ENCODE measurements at regions not wholly inside any gene's neighbourhood (a gene's known extent, or its start where the extent isn't known, plus 50 kb on each side); places are given as distances from the start of the nearest gene placed in this dataset.

GRCh38 chr13:38527140-38527539 is 159.7 kb upstream of the FREM2 start:
- DNase-seq (ENCODE audit: low read depth): no peak
- TF ChIP-seq POLR2A (IDR thresholded peaks at IDR 0.05; ENCODE audit: extremely low read depth, insufficient read length) (no peak), CTCF (IDR thresholded peaks at IDR 0.05; ENCODE audit: low read depth, low read length) (no peak), MYC (IDR thresholded peaks at IDR 0.05; ENCODE audit: low read depth, low read length) (no peak), MAX (IDR thresholded peaks at IDR 0.05; ENCODE audit: low read depth, low read length) (no peak)
- no peak overlapping the region for H3K4me3 ChIP-seq (ENCODE audit: low read depth, low read length)

- TF ChIP-seq CTCF (IDR thresholded peaks at IDR 0.05; ENCODE audit: low read depth, low read length) (no peak), POLR2A (IDR thresholded peaks at IDR 0.05; ENCODE audit: extremely low read depth, insufficient read length) (no peak), MYC (IDR thresholded peaks at IDR 0.05; ENCODE audit: low read depth, low read length) (no peak), MAX (IDR thresholded peaks at IDR 0.05; ENCODE audit: low read depth, low read length) (no peak)
- DNase-seq (ENCODE audit: low read depth): no peak
- no peak overlapping the region for H3K4me3 ChIP-seq (ENCODE audit: low read depth, low read length)
These were observed 157.9 kb upstream of the FREM2 start for GRCh38 chr13:38528986-38529385.

GRCh38 chr13:38530492-38530891 is 156.4 kb upstream of the FREM2 start:
- TF ChIP-seq CTCF (IDR thresholded peaks at IDR 0.05; ENCODE audit: low read depth, low read length) (no peak), MAX (IDR thresholded peaks at IDR 0.05; ENCODE audit: low read depth, low read length) (no peak), POLR2A (IDR thresholded peaks at IDR 0.05; ENCODE audit: extremely low read depth, insufficient read length) (no peak), MYC (IDR thresholded peaks at IDR 0.05; ENCODE audit: low read depth, low read length) (no peak)
- DNase-seq (ENCODE audit: low read depth): peak; percentile 14
- H3K4me3 ChIP-seq (ENCODE audit: low read depth, low read length): no peak overlapping the region

- DNase-seq (ENCODE audit: low read depth): no peak
- no peak overlapping the region for H3K4me3 ChIP-seq (ENCODE audit: low read depth, low read length)
These were observed 151.6 kb upstream of the FREM2 start for GRCh38 chr13:38535261-38535660.

GRCh38 chr13:38537051-38537450 is 149.8 kb upstream of the FREM2 start:
- no peak overlapping the region for H3K4me3 ChIP-seq (ENCODE audit: low read depth, low read length)
- no peak for DNase-seq (ENCODE audit: low read depth)
- TF ChIP-seq MYC (IDR thresholded peaks at IDR 0.05; ENCODE audit: low read depth, low read length): no peak
- no peak for TF ChIP-seq CTCF (IDR thresholded peaks at IDR 0.05; ENCODE audit: low read depth, low read length)
- TF ChIP-seq MAX (IDR thresholded peaks at IDR 0.05; ENCODE audit: low read depth, low read length): no peak
- no peak for TF ChIP-seq POLR2A (IDR thresholded peaks at IDR 0.05; ENCODE audit: extremely low read depth, insufficient read length)

More at GRCh38 chr13:38535261-38535660, 151.6 kb upstream of the FREM2 start:
- TF ChIP-seq MAX (IDR thresholded peaks at IDR 0.05; ENCODE audit: low read depth, low read length): no peak
- no peak for TF ChIP-seq CTCF (IDR thresholded peaks at IDR 0.05; ENCODE audit: low read depth, low read length)
- TF ChIP-seq MYC (IDR thresholded peaks at IDR 0.05; ENCODE audit: low read depth, low read length): no peak
- TF ChIP-seq POLR2A (IDR thresholded peaks at IDR 0.05; ENCODE audit: extremely low read depth, insufficient read length): no peak

GRCh38 chr13:38538422-38538821 is 148.5 kb upstream of the FREM2 start:
- no peak for DNase-seq (ENCODE audit: low read depth)
- H3K4me3 ChIP-seq (ENCODE audit: low read depth, low read length): no peak overlapping the region
- TF ChIP-seq MAX (IDR thresholded peaks at IDR 0.05; ENCODE audit: low read depth, low read length) (no peak), POLR2A (IDR thresholded peaks at IDR 0.05; ENCODE audit: extremely low read depth, insufficient read length) (no peak), MYC (IDR thresholded peaks at IDR 0.05; ENCODE audit: low read depth, low read length) (no peak), CTCF (IDR thresholded peaks at IDR 0.05; ENCODE audit: low read depth, low read length) (no peak)

Measured in NB4 (cell line).